WTC11 (cell line): ENCODE measurements at regions not wholly inside any gene's neighbourhood (a gene's known extent, or its start where the extent isn't known, plus 50 kb on each side); places are given as distances from the start of the nearest gene placed in this dataset.

Experiments used
- ATAC-seq: fragments of 200-7000 bp; cut with Tn5 transposase; 2 replicates; pipeline ENCODE4 v1.10.0; 2021; ENCODE audit warnings: mild to moderate bottlenecking, moderate library complexity
- CTCF ChIA-PET: fragments of 300-600 bp; sonication (Branson Sonifier 250); formaldehyde crosslinking; loops from one replicate; lab custom pipeline; 2021; ENCODE audit warnings: antibody characterized with exemption; lab: Charles Lee
- POLR2A ChIA-PET: fragments of 350-600 bp; sonication (Branson Sonifier 250); formaldehyde crosslinking; loops from one replicate; lab custom pipeline; 2021; ENCODE audit warnings: antibody characterized with exemption; lab: Charles Lee
- DNase-seq: peaks from one replicate; pipeline ENCODE4 v3.0.0; 2021; ENCODE audit warnings: low spot score
- H3K27ac Mint-ChIP-seq: 2 replicates; pipeline ENCODE4 v1.8.0; 2021; ENCODE audit warnings: mixed read lengths
- H3K27me3 Mint-ChIP-seq: 2 replicates; pipeline ENCODE4 v1.8.0; 2021; ENCODE audit warnings: low read depth, mild to moderate bottlenecking, moderate library complexity, mixed read lengths
- H3K36me3 Mint-ChIP-seq: 2 replicates; pipeline ENCODE4 v1.8.0; 2021; ENCODE audit warnings: mixed read lengths
- H3K4me1 Mint-ChIP-seq: 2 replicates; pipeline ENCODE4 v1.8.0; 2022; ENCODE audit warnings: mixed read lengths
- H3K4me3 Mint-ChIP-seq: 2 replicates; pipeline ENCODE4 v1.8.0; 2021; ENCODE audit warnings: mild to moderate bottlenecking, moderate library complexity, mixed read lengths
- H3K9me3 Mint-ChIP-seq: 2 replicates; pipeline ENCODE4 v1.8.0; 2021; ENCODE audit warnings: mixed read lengths
- CBFB ChIP-seq: sonication (generic); formaldehyde crosslinking; IDR thresholded peaks from 2 replicates; pipeline ENCODE4 v1.8.1; 2022; ENCODE audit warnings: mild to moderate bottlenecking, low read depth, missing genetic modification reagents
- CTCF ChIP-seq: fragments of 200-600 bp; IDR thresholded peaks from 2 replicates; pipeline ENCODE4 v1.8.0; 2022; ENCODE audit warnings: antibody characterized with exemption
- E2F4 ChIP-seq: sonication (generic); formaldehyde crosslinking; IDR thresholded peaks from 2 replicates; pipeline ENCODE4 v1.8.1; 2022; ENCODE audit warnings: low read depth, mild to moderate bottlenecking, moderate library complexity, missing genetic modification reagents, borderline replicate concordance
- ESRRA ChIP-seq: sonication (generic); formaldehyde crosslinking; IDR thresholded peaks from 2 replicates; pipeline ENCODE4 v1.8.1; 2022; ENCODE audit warnings: mild to moderate bottlenecking, missing genetic modification reagents, borderline replicate concordance
- GTF2I ChIP-seq: fragments of 250-450 bp; sonication (Bioruptor Pico); conservative IDR thresholded peaks from 2 replicates; pipeline ENCODE4 v1.4.0; 2021; ENCODE audit warnings: mild to moderate bottlenecking
- NR2C2 ChIP-seq: sonication (generic); formaldehyde crosslinking; IDR thresholded peaks from 2 replicates; pipeline ENCODE4 v1.8.0; 2022; ENCODE audit warnings: mild to moderate bottlenecking, missing genetic modification reagents
- OVOL2 ChIP-seq: fragments of 250-450 bp; sonication (Bioruptor Pico); IDR thresholded peaks from 2 replicates; pipeline ENCODE4 v1.9.0; 2021; ENCODE audit warnings: mild to moderate bottlenecking, borderline replicate concordance
- PRDM15 ChIP-seq: sonication (generic); formaldehyde crosslinking; IDR thresholded peaks from 2 replicates; pipeline ENCODE4 v1.8.0; 2022; ENCODE audit warnings: missing genetic modification reagents
- PREB ChIP-seq: sonication (generic); formaldehyde crosslinking; IDR thresholded peaks from 2 replicates; pipeline ENCODE4 v1.8.1; 2022; ENCODE audit warnings: mild to moderate bottlenecking, missing genetic modification reagents, moderate library complexity, borderline replicate concordance
- PRRX2 ChIP-seq: fragments of 250-450 bp; sonication (Bioruptor Pico); IDR thresholded peaks from 2 replicates; pipeline ENCODE4 v1.8.0; 2021; ENCODE audit warnings: mild to moderate bottlenecking
- SMAD4 ChIP-seq: sonication (generic); formaldehyde crosslinking; IDR thresholded peaks from 2 replicates; pipeline ENCODE4 v1.8.0; 2022; ENCODE audit warnings: mild to moderate bottlenecking, missing genetic modification reagents
- ZMAT4 ChIP-seq: fragments of 250-450 bp; sonication (Bioruptor Pico); IDR thresholded peaks from 2 replicates; pipeline ENCODE4 v1.9.0; 2021; ENCODE audit warnings: mild to moderate bottlenecking
- ZNF263 ChIP-seq: sonication (generic); formaldehyde crosslinking; IDR thresholded peaks from 2 replicates; pipeline ENCODE4 v1.8.1; 2022; ENCODE audit warnings: low read depth, mild to moderate bottlenecking, moderate library complexity, missing genetic modification reagents
- ZNF512 ChIP-seq: sonication (generic); formaldehyde crosslinking; IDR thresholded peaks from 2 replicates; pipeline ENCODE4 v1.8.1; 2022; ENCODE audit warnings: missing genetic modification reagents, borderline replicate concordance
- TF ChIP-seq, protein P1 (sequence below): sonication (generic); formaldehyde crosslinking; IDR thresholded peaks from 2 replicates; pipeline ENCODE4 v1.8.1; 2023; ENCODE audit warnings: mild to moderate bottlenecking, missing genetic modification reagents, moderate library complexity

- no peak for ATAC-seq
- peaks cover 11% of the 10 kb centered on the region for H3K9me3 Mint-ChIP-seq
- no peak for DNase-seq
Observed at GRCh38 chr9:1319436-1319835, 269.3 kb downstream of the DMRT2 start.

DNA sequence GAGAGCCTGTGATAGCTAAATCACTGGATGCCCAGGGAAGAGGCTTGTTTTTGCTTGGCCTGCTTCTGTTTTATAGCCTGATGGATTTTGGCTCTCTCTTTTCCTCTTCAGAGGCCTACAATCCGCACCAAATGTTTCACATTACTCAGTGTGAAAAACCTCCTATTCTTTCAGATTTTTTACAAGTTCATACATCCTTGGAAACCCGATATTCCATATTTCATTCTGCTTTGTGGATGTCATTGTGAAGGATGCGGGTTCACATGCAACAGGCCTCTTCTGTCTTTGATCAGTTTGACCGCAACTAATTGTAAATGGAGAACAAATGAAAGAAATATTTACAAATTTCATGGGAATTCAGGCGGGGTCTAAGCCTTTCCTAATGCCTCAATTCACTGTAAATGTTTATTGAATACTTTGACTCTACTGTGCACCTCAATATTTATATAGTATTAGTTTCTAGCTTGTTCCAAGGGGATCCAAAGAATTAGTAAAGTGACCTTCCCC, 269.9 kb downstream of the DMRT2 start:
- ChIA-PET POLR2A (no interaction called here), CTCF (no interaction called here)
- Mint-ChIP-seq H3K27ac (no peak overlapping the region), H3K27me3 (no peaks in the 10 kb centered on the region; the same call in 1 of the 2 replicates), H3K4me1 (no peaks in the 10 kb centered on the region), H3K9me3 (peaks cover 11% of the 10 kb centered on the region), H3K4me3 (no peak overlapping the region), H3K36me3 (no peaks in the 10 kb centered on the region)
- ATAC-seq (no peak), DNase-seq (no peak)
- TF ChIP-seq E2F4 (CRISPR knock-in tag) (no peak), ZNF512 (CRISPR knock-in tag) (no peak), PREB (no peak), CBFB (CRISPR knock-in tag) (no peak), ZNF263 (no peak), CTCF (no peak), SMAD4 (CRISPR knock-in tag) (no peak), PRDM15 (CRISPR knock-in tag) (no peak), OVOL2 (CRISPR knock-in tag) (no peak), PRRX2 (CRISPR knock-in tag) (no peak), GTF2I (CRISPR knock-in tag) (no peak), ESRRA (CRISPR knock-in tag) (no peak)
- TF ChIP-seq, protein P1, sequence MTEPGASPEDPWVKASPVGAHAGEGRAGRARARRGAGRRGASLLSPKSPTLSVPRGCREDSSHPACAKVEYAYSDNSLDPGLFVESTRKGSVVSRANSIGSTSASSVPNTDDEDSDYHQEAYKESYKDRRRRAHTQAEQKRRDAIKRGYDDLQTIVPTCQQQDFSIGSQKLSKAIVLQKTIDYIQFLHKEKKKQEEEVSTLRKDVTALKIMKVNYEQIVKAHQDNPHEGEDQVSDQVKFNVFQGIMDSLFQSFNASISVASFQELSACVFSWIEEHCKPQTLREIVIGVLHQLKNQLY (CRISPR knock-in tag): no peak

More at GRCh38 chr9:1319436-1319835, 269.3 kb downstream of the DMRT2 start:
- Mint-ChIP-seq H3K27ac (no peak overlapping the region), H3K36me3 (no peaks in the 10 kb centered on the region), H3K4me3 (no peak overlapping the region)
- CTCF ChIA-PET: no interaction called here
- no peak for TF ChIP-seq CTCF
- no peak for TF ChIP-seq ZMAT4 (CRISPR knock-in tag)
- TF ChIP-seq NR2C2: no peak
- TF ChIP-seq, all 79 proteins: peak for 0
- H3K27me3 Mint-ChIP-seq: no peaks in the 10 kb centered on the region; the same call in 1 of the 2 replicates
- H3K4me1 Mint-ChIP-seq: no peaks in the 10 kb centered on the region
- POLR2A ChIA-PET: no interaction called here
